ENCODE measurements at regions not wholly inside any gene's neighbourhood (a gene's known extent, or its start where the extent isn't known, plus 50 kb on each side); places are given as distances from the start of the nearest gene placed in this dataset.

DNA sequence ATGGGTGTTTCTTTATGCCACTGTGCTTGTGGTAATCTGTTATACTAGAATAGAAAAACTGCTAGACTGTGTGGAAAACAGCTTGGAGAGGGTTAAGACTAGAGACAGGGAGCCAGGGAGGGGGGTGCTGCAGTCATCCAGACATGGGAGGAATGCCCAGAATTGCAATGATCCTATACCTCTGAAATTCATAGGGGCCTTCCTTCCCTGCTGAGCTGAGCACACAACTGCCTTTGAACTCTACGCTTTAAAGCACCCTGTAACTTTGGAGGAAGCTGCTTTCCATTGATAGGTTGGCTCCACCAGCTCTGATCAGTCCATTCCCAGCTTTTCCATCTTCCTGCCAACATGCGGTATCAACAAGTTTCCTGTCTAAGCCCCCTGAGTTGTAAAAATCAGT is 155.9 kb upstream of the RASGEF1B start:
- Histone ChIP-seq H3K36me3 (ENCODE audit: insufficient read depth, low read length) (no peaks in the 10 kb centered on the region), H3K4me3 (ENCODE audit: low read length) (no peak overlapping the region), H3K27me3 (ENCODE audit: control insufficient read depth, insufficient read depth, low read length) (no peaks in the 10 kb centered on the region), H3K4me1 (ENCODE audit: control insufficient read depth, insufficient read depth, low read length) (peaks cover 12% of the 10 kb centered on the region), H3K4me2 (ENCODE audit: low read length) (no peak overlapping the region), H3K9me3 (replicated peaks; ENCODE audit: low read length) (no peaks in the 10 kb centered on the region), H3K9ac (ENCODE audit: low read depth, low read length) (no peak overlapping the region)

DNA sequence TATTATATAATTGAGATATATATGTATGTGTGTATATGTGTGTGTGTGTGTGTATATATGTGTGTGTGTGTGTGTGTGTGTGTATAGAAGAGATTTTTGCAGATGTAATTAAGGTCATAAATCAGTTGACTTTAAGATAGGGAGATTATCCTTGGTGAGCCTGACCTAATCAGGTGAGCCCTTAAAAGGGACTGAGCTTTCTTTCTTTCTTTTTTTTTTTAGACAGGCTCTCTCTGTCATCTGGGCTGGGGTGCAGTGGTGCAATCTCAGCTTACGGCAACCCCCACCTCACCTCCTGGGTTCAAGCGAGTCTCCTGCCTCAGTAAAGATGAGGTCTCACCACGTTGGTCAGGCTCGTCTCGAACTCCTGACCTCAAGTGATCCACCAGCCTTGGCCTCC is 155.1 kb upstream of the RASGEF1B start:
- no peak overlapping the region for H3K4me2 ChIP-seq (ENCODE audit: low read length)
- H3K4me3 ChIP-seq (ENCODE audit: low read length), result no peak overlapping the region
- no peaks in the 10 kb centered on the region for H3K36me3 ChIP-seq (ENCODE audit: insufficient read depth, low read length)
- H3K9ac ChIP-seq (ENCODE audit: low read depth, low read length), result no peak overlapping the region
- H3K27me3 ChIP-seq (ENCODE audit: control insufficient read depth, insufficient read depth, low read length), result no peaks in the 10 kb centered on the region
- H3K9me3 ChIP-seq (replicated peaks; ENCODE audit: low read length), result no peaks in the 10 kb centered on the region
- H3K4me1 ChIP-seq (ENCODE audit: control insufficient read depth, insufficient read depth, low read length), result peaks cover 8% of the 10 kb centered on the region

DNA sequence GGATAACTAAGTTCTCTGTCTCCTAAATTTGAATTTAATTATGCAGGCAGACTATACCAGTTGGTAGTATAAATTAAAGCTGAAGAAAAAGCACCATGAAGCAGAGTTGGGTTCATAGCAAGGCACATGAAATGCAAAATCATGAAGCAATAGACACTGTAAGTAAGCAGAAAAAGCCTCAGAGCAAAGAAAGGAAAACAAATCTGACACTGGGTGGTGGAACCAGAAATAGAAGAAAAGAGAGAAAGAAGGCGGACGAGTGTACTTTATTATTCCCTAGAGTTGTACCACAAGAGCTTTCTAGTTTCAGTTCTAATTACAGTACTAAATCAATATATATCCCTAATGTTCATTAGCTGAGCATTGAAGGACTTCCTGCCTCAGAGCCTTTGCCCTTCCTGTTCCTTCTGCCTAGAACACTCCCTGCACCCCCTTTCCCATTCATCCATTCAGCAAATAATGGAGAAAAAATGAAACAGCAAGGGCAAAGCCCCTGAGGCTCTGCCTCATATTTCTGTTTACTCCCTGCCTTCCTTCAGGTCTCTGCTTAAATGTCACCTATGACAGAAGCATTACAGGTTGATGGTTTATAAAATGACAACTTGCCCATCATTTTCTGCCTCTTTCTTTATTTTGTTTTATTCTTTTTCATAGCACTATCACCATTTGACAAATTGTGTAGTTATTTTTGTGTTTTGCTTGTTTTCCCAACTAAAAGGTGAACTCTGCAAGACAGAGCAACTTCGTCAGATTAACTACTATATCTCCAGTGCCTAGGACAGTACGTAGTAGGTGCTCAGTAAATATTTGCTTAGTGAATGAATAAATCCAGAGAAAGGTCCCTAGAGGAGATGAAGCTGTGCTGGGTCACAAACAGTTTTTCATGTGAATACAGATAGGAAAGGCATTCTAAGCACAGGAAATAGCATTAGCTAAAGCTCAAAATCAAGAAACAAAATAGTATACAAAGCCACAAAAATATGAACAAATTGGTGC is 154.0 kb upstream of the RASGEF1B start:
- Histone ChIP-seq H3K4me1 (ENCODE audit: control insufficient read depth, insufficient read depth, low read length) (no peaks in the 10 kb centered on the region), H3K27me3 (ENCODE audit: control insufficient read depth, insufficient read depth, low read length) (no peaks in the 10 kb centered on the region), H3K4me3 (ENCODE audit: low read length) (no peak overlapping the region), H3K9me3 (replicated peaks; ENCODE audit: low read length) (no peaks in the 10 kb centered on the region), H3K36me3 (ENCODE audit: insufficient read depth, low read length) (no peaks in the 10 kb centered on the region), H3K4me2 (ENCODE audit: low read length) (no peak overlapping the region), H3K9ac (ENCODE audit: low read depth, low read length) (no peak overlapping the region)

DNA sequence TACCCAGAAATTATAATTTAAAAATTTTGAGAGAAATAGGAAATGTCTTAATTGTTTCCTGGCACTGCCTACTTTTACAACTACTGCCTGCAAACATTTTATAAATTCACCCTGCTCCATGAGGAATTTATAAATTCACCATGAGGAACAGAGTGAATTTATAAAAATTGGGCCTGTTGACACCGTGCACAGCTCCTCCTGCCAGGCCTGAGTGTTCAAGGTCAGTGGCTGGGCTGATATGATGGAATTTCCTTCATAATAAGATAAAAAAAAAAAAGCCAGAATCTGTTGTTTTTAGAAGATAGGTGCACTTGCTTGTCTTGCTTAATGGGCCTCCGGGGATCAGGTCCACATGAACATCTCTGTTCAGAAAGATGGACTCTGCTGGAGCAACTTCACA is 151.7 kb upstream of the RASGEF1B start:
- H3K27me3 ChIP-seq (ENCODE audit: control insufficient read depth, insufficient read depth, low read length), result no peaks in the 10 kb centered on the region
- H3K4me3 ChIP-seq (ENCODE audit: low read length), result no peak overlapping the region
- H3K4me1 ChIP-seq (ENCODE audit: control insufficient read depth, insufficient read depth, low read length), result peaks cover 4% of the 10 kb centered on the region

DNA sequence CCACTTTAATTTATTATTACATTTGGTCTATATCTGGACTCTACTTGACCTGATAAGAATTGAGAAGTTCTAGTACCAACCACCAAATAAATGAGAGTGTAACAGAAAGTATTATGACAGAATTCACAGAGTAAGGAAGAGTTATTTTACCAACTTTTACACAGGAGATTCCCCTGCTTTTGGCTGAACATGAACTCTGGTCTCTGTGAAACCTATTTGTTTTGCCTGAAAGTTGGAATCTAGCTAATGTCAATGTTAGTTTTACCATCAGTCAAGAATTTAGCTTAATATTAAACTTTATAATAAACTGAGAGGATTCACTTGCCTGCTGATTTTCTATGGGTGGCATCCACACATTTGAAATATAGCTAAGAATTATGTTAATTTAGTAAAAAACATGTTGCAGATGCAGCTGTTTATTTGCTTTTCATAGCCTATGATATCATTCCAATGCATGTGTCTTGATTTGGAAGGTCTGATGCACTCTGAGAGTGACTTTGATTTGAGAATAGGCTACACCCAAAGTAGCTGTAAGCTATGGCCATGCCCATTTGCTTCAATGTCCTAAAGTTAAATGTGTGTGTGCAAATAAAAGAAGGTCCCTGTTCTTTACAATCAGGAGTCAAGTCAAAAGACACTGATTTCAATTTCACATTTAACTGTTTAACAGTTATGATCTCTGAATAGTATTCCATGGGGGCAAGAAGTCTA is 150.9 kb upstream of the RASGEF1B start:
- Histone ChIP-seq H3K4me2 (ENCODE audit: low read length) (no peak overlapping the region), H3K4me3 (ENCODE audit: low read length) (no peak overlapping the region), H3K9me3 (replicated peaks; ENCODE audit: low read length) (no peaks in the 10 kb centered on the region), H3K9ac (ENCODE audit: low read depth, low read length) (no peak overlapping the region), H3K27me3 (ENCODE audit: control insufficient read depth, insufficient read depth, low read length) (no peaks in the 10 kb centered on the region), H3K36me3 (ENCODE audit: insufficient read depth, low read length) (no peaks in the 10 kb centered on the region), H3K4me1 (ENCODE audit: control insufficient read depth, insufficient read depth, low read length) (peaks cover 4% of the 10 kb centered on the region)

More for the DNA sequence above, 151.7 kb upstream of the RASGEF1B start:
- no peaks in the 10 kb centered on the region for H3K36me3 ChIP-seq (ENCODE audit: insufficient read depth, low read length)
- no peak overlapping the region for H3K9ac ChIP-seq (ENCODE audit: low read depth, low read length)
- H3K4me2 ChIP-seq (ENCODE audit: low read length), result no peak overlapping the region
- H3K9me3 ChIP-seq (replicated peaks; ENCODE audit: low read length), result no peaks in the 10 kb centered on the region

DNA sequence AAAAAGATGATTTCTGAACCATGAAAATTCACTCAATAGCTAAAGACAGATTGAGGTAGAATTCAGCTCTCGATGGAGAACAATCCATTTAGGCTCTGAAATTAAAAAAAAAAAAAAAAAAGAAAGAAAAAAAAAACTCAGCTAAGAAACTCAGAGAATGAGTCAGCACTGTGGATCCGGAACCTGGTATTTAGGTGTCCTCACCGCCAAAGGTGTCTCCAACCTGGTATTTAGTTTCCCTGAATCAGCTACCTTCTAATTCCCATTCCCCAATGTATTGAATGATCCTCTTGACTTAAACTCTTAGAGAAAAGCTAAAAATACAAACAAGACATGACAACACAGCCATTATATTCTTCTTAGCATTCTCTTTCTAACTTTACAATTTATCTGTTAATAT is 150.3 kb upstream of the RASGEF1B start:
- Histone ChIP-seq H3K4me3 (ENCODE audit: low read length) (no peak overlapping the region), H3K36me3 (ENCODE audit: insufficient read depth, low read length) (no peaks in the 10 kb centered on the region), H3K9ac (ENCODE audit: low read depth, low read length) (no peak overlapping the region), H3K4me2 (ENCODE audit: low read length) (no peak overlapping the region), H3K27me3 (ENCODE audit: control insufficient read depth, insufficient read depth, low read length) (no peaks in the 10 kb centered on the region), H3K9me3 (replicated peaks; ENCODE audit: low read length) (no peaks in the 10 kb centered on the region), H3K4me1 (ENCODE audit: control insufficient read depth, insufficient read depth, low read length) (peaks cover 4% of the 10 kb centered on the region)

DNA sequence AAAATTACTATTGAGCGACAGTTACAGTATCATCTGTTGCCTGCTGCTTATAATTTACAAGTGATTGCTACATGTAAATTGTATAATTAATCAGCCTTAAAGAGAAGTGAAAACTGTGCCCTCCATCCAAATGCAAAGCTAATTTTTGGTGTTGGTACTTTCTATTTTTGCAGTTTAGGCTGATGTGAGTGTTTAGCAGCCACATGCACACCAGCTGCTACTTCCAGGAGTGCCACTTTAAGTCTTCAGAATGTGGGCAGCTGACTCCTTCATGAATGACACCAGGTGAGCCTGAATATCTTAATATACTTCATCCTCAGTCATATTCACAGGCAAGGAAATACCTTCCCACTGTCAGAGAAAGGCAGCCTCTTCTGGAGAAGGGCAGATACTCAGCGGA is 149.8 kb upstream of the RASGEF1B start:
- H3K27me3 ChIP-seq (ENCODE audit: control insufficient read depth, insufficient read depth, low read length), result no peaks in the 10 kb centered on the region
- no peaks in the 10 kb centered on the region for H3K9me3 ChIP-seq (replicated peaks; ENCODE audit: low read length)
- H3K9ac ChIP-seq (ENCODE audit: low read depth, low read length), result no peak overlapping the region
- H3K4me2 ChIP-seq (ENCODE audit: low read length), result no peak overlapping the region
- peaks cover 4% of the 10 kb centered on the region for H3K4me1 ChIP-seq (ENCODE audit: control insufficient read depth, insufficient read depth, low read length)
- H3K36me3 ChIP-seq (ENCODE audit: insufficient read depth, low read length), result no peaks in the 10 kb centered on the region
- no peak overlapping the region for H3K4me3 ChIP-seq (ENCODE audit: low read length)

DNA sequence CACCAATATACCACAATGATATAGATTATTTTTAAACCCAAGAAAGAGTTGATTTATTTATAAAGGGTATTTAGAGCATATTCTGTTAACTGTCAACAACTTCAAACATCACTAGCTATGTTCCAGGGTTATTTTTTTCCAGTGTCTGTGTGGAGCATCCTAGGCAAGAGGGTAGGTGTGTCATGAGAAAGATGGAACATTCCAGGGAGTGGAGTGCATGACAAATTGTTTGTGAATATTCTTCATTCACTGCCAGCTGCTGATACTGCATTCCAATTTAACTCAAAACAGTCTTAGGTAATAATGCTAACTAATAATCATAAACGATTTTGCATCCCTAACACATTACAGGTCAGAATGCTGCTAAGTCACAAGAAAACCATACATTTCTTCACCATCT is 148.7 kb upstream of the RASGEF1B start:
- no peaks in the 10 kb centered on the region for H3K36me3 ChIP-seq (ENCODE audit: insufficient read depth, low read length)
- H3K9ac ChIP-seq (ENCODE audit: low read depth, low read length), result no peak overlapping the region
- no peak overlapping the region for H3K4me3 ChIP-seq (ENCODE audit: low read length)
- no peaks in the 10 kb centered on the region for H3K27me3 ChIP-seq (ENCODE audit: control insufficient read depth, insufficient read depth, low read length)
- peaks cover 4% of the 10 kb centered on the region for H3K4me1 ChIP-seq (ENCODE audit: control insufficient read depth, insufficient read depth, low read length)
- H3K4me2 ChIP-seq (ENCODE audit: low read length), result no peak overlapping the region
- H3K9me3 ChIP-seq (replicated peaks; ENCODE audit: low read length), result no peaks in the 10 kb centered on the region

DNA sequence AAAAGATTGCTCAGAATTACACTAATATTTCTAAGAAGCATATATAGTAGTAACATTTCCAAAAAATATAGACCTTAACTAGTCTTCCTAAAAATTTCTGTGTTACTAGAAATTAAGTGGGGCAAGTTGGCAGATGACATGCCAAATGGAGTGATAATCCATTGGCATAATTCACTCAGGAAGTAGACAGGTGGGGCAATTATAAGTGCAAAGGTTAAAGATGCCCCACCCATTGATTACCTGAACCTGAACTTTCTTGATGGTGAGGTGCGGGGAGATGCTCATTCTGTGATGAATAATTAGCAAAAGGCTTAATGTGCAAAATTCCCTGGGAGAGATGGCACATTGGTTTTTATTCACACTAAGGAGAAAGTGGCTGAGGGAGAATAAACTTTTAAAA is 145.8 kb upstream of the RASGEF1B start:
- peaks cover 4% of the 10 kb centered on the region for H3K4me1 ChIP-seq (ENCODE audit: control insufficient read depth, insufficient read depth, low read length)
- H3K4me3 ChIP-seq (ENCODE audit: low read length), result no peak overlapping the region
- H3K36me3 ChIP-seq (ENCODE audit: insufficient read depth, low read length), result no peaks in the 10 kb centered on the region
- H3K4me2 ChIP-seq (ENCODE audit: low read length), result no peak overlapping the region
- H3K9ac ChIP-seq (ENCODE audit: low read depth, low read length), result no peak overlapping the region
- no peaks in the 10 kb centered on the region for H3K9me3 ChIP-seq (replicated peaks; ENCODE audit: low read length)
- H3K27me3 ChIP-seq (ENCODE audit: control insufficient read depth, insufficient read depth, low read length), result no peaks in the 10 kb centered on the region

DNA sequence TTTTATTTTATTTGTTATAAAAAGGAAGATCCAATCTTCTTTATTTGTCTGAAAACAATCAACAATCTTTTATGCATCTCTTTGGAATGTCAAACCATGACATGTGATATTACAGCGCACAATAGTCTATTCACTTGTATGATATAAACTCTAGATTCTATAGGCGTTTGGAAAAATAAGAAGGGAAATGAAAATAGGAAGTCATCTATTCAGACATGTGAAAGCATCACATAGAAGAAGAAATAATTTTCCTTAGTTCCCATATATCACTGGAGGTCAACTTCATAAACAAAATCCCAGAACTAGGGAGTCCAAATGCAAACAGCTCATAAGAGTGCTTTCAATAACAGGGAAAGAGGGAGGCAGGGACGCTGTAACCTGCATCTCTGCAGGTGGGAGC is 139.5 kb upstream of the RASGEF1B start:
- Histone ChIP-seq H3K9ac (ENCODE audit: low read depth, low read length) (no peak overlapping the region), H3K4me1 (ENCODE audit: control insufficient read depth, insufficient read depth, low read length) (peaks cover 21% of the 10 kb centered on the region), H3K4me2 (ENCODE audit: low read length) (no peak overlapping the region), H3K4me3 (ENCODE audit: low read length) (no peak overlapping the region), H3K36me3 (ENCODE audit: insufficient read depth, low read length) (no peaks in the 10 kb centered on the region), H3K9me3 (replicated peaks; ENCODE audit: low read length) (no peaks in the 10 kb centered on the region), H3K27me3 (ENCODE audit: control insufficient read depth, insufficient read depth, low read length) (no peaks in the 10 kb centered on the region)

DNA sequence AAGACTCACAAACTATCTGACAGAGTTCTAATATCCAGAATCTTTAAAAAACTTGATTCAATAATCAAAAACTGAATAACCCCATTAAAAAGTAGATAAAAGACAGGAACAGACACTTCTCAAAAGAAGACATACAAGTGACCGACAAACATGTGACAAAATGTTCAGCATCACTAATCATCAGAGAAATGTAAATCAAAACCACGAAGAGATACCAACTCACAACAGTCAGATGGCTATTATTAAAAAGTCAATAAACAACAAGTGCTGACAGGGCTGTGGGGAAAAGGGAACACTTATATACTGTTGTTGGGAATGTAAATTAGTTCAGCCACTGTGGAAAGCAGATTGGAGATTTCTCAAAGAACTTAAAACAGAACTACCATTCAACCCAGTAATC is 138.1 kb upstream of the RASGEF1B start:
- Histone ChIP-seq H3K4me1 (ENCODE audit: control insufficient read depth, insufficient read depth, low read length) (peaks cover 26% of the 10 kb centered on the region), H3K27me3 (ENCODE audit: control insufficient read depth, insufficient read depth, low read length) (no peaks in the 10 kb centered on the region), H3K9me3 (replicated peaks; ENCODE audit: low read length) (no peaks in the 10 kb centered on the region), H3K36me3 (ENCODE audit: insufficient read depth, low read length) (no peaks in the 10 kb centered on the region), H3K4me3 (ENCODE audit: low read length) (no peak overlapping the region), H3K4me2 (ENCODE audit: low read length) (no peak overlapping the region), H3K9ac (ENCODE audit: low read depth, low read length) (no peak overlapping the region)

Data from skeletal muscle satellite cell (primary cell).